ENCODE measurements at regions not wholly inside any gene's neighbourhood (a gene's known extent, or its start where the extent isn't known, plus 50 kb on each side); places are given as distances from the start of the nearest gene placed in this dataset.

- TF ChIP-seq CTCF (IDR thresholded peaks at IDR 0.05) (no peak), EP300 (IDR thresholded peaks at IDR 0.05) (no peak), POLR2A (IDR thresholded peaks at IDR 0.05) (no peak)
Observed at GRCh38 chr4:185945252-185945651, 123.7 kb upstream of the TLR3 start.
